DND-41 (cell line): ENCODE measurements at regions not wholly inside any gene's neighbourhood (a gene's known extent, or its start where the extent isn't known, plus 50 kb on each side); places are given as distances from the start of the nearest gene placed in this dataset.

Source experiments
- CTCF ChIP-seq: IDR thresholded peaks from 2 replicates; pipeline ENCODE4 v1.5.1; 2012; ENCODE audit warnings: borderline replicate concordance, low read length, moderate library complexity, mild to moderate bottlenecking; ENCODE audit not compliant: poor library complexity, severe bottlenecking; ENCODE audit errors: extremely low read depth
- EZH2 ChIP-seq: IDR thresholded peaks from 3 replicates; pipeline ENCODE4 v1.6.1; 2012; ENCODE audit warnings: borderline replicate concordance, low read depth, mild to moderate bottlenecking, moderate library complexity, low read length, inconsistent platforms; ENCODE audit not compliant: severe bottlenecking

GRCh38 chr10:35726846-35727245 lies 84.8 kb upstream of the FZD8 start:
- TF ChIP-seq EZH2 (no peak), CTCF (no peak)
